HEK293 (cell line): ENCODE measurements at regions not wholly inside any gene's neighbourhood (a gene's known extent, or its start where the extent isn't known, plus 50 kb on each side); places are given as distances from the start of the nearest gene placed in this dataset.

Experiments used
- CTCF ChIA-PET: fragments of 350-600 bp; formaldehyde crosslinking; extraction: SDS; loops from one replicate; lab custom pipeline; 2021; ENCODE audit warnings: antibody characterized with exemption; lab: Yijun Ruan, JAX
- POLR2A ChIA-PET: fragments of 300-600 bp; formaldehyde crosslinking; extraction: SDS; loops from one replicate; lab custom pipeline; 2020; ENCODE audit warnings: antibody characterized with exemption, inconsistent platforms; lab: Yijun Ruan, JAX
- H3K27ac ChIP-seq: fragments of 200-500 bp; sonication (Bioruptor generic); 2 replicates; pipeline ENCODE4 v1.5.1; 2014; ENCODE audit warnings: low read depth, low read length, control low read depth, inconsistent platforms; ENCODE audit errors: extremely low read depth
- H3K36me3 ChIP-seq, 2 experiments: fragments of 200-500 bp in 1 of 2; sonication (Bioruptor generic) in 1 of 2; 1 replicate in 1 of 2; 2 replicates in 1 of 2; pipeline ENCODE4 v1.5.1; 2014 to 2017; ENCODE audit warnings: inconsistent platforms in 2 of 2, low read length in 2 of 2; ENCODE audit not compliant: control insufficient read depth in 2 of 2, insufficient read depth in 1 of 2
- H3K4me1 ChIP-seq: fragments of 200-500 bp; sonication (Bioruptor generic); 2 replicates; pipeline ENCODE4 v1.5.1; 2014; ENCODE audit warnings: mild to moderate bottlenecking, low read length, inconsistent platforms; ENCODE audit not compliant: control insufficient read depth, insufficient read depth
- H3K4me3 ChIP-seq: 2 replicates; pipeline ENCODE4 v1.5.1; 2011; ENCODE audit warnings: low read depth, mild to moderate bottlenecking, control low read depth, low read length, moderate library complexity
- H3K9me3 ChIP-seq: fragments of 200-500 bp; sonication (Bioruptor generic); 2 replicates; pipeline ENCODE4 v1.5.1; 2014; ENCODE audit warnings: low read depth, low read length, inconsistent platforms; ENCODE audit not compliant: control insufficient read depth, insufficient read depth
- KLF10 ChIP-seq: fragments of 450-650 bp; IDR thresholded peaks from 2 replicates; pipeline ENCODE4 v1.5.1; 2018; ENCODE audit warnings: missing biosample characterization, mild to moderate bottlenecking, missing genetic modification characterization
- KLF16 ChIP-seq: fragments of 450-650 bp; formaldehyde crosslinking; IDR thresholded peaks from 2 replicates; pipeline ENCODE4 v1.5.1; 2017; ENCODE audit warnings: missing biosample characterization, missing genetic modification characterization
- KLF17 ChIP-seq: fragments of 450-650 bp; formaldehyde crosslinking; IDR thresholded peaks from 2 replicates; pipeline ENCODE4 v1.5.1; 2016; ENCODE audit warnings: missing biosample characterization, missing genetic modification characterization
- KLF8 ChIP-seq: fragments of 450-650 bp; formaldehyde crosslinking; IDR thresholded peaks from 2 replicates; pipeline ENCODE4 v1.5.1; 2016; ENCODE audit warnings: missing biosample characterization, missing genetic modification characterization
- PRDM2 ChIP-seq: fragments of 450-650 bp; formaldehyde crosslinking; IDR thresholded peaks from 2 replicates; pipeline ENCODE4 v1.5.1; 2016; ENCODE audit warnings: missing biosample characterization, missing genetic modification characterization, borderline replicate concordance
- RBAK ChIP-seq: fragments of 450-650 bp; formaldehyde crosslinking; IDR thresholded peaks from 2 replicates; pipeline ENCODE4 v1.5.1; 2016; ENCODE audit warnings: missing biosample characterization, missing genetic modification characterization
- SP2 ChIP-seq: fragments of 450-650 bp; formaldehyde crosslinking; IDR thresholded peaks from 2 replicates; pipeline ENCODE4 v1.5.1; 2016; ENCODE audit warnings: missing biosample characterization, missing genetic modification characterization
- ZNF138 ChIP-seq: fragments of 450-650 bp; formaldehyde crosslinking; IDR thresholded peaks from 2 replicates; pipeline ENCODE4 v1.5.1; 2016; ENCODE audit warnings: missing biosample characterization, missing genetic modification characterization, borderline replicate concordance
- ZNF155 ChIP-seq: fragments of 450-650 bp; formaldehyde crosslinking; IDR thresholded peaks from 2 replicates; pipeline ENCODE4 v1.5.1; 2016; ENCODE audit warnings: missing biosample characterization, missing genetic modification characterization
- ZNF169 ChIP-seq: fragments of 450-650 bp; formaldehyde crosslinking; IDR thresholded peaks from 2 replicates; pipeline ENCODE4 v1.5.1; 2016; ENCODE audit warnings: missing biosample characterization, missing genetic modification characterization
- ZNF18 ChIP-seq: fragments of 450-650 bp; formaldehyde crosslinking; IDR thresholded peaks from 2 replicates; pipeline ENCODE4 v1.5.1; 2016; ENCODE audit warnings: missing biosample characterization, missing genetic modification characterization
- ZNF19 ChIP-seq: fragments of 450-650 bp; formaldehyde crosslinking; IDR thresholded peaks from 2 replicates; pipeline ENCODE4; 2016; ENCODE audit warnings: missing biosample characterization, missing genetic modification characterization, low read depth
- ZNF23 ChIP-seq: fragments of 450-650 bp; formaldehyde crosslinking; IDR thresholded peaks from 2 replicates; pipeline ENCODE4 v1.5.1; 2016; ENCODE audit warnings: missing biosample characterization, missing genetic modification characterization, borderline replicate concordance
- ZNF248 ChIP-seq: fragments of 450-650 bp; formaldehyde crosslinking; IDR thresholded peaks from 2 replicates; pipeline ENCODE4 v1.5.1; 2017; ENCODE audit warnings: missing biosample characterization, missing genetic modification characterization
- ZNF311 ChIP-seq: fragments of 450-650 bp; formaldehyde crosslinking; IDR thresholded peaks from 2 replicates; pipeline ENCODE4 v1.5.1; 2017; ENCODE audit warnings: missing biosample characterization, missing genetic modification characterization, borderline replicate concordance
- ZNF354C ChIP-seq: fragments of 450-650 bp; formaldehyde crosslinking; IDR thresholded peaks from 2 replicates; pipeline ENCODE4 v1.5.1; 2016; ENCODE audit warnings: missing biosample characterization, missing genetic modification characterization, low read depth, borderline replicate concordance
- ZNF394 ChIP-seq: fragments of 450-650 bp; formaldehyde crosslinking; IDR thresholded peaks from 2 replicates; pipeline ENCODE4 v1.5.1; 2016; ENCODE audit warnings: missing biosample characterization, missing genetic modification characterization, mild to moderate bottlenecking, moderate library complexity, borderline replicate concordance
- ZNF596 ChIP-seq: fragments of 450-650 bp; IDR thresholded peaks from 2 replicates; pipeline ENCODE4 v1.5.0; 2018; ENCODE audit warnings: missing biosample characterization, mild to moderate bottlenecking, missing genetic modification characterization, moderate library complexity
- TF ChIP-seq, protein P1 (sequence below): fragments of 450-650 bp; formaldehyde crosslinking; IDR thresholded peaks from 2 replicates; pipeline ENCODE4 v1.5.1; 2016; ENCODE audit warnings: missing biosample characterization, missing genetic modification characterization
- TF ChIP-seq, protein P2 (sequence below): fragments of 450-650 bp; formaldehyde crosslinking; IDR thresholded peaks from 2 replicates; pipeline ENCODE4 v1.5.1; 2016; ENCODE audit warnings: missing biosample characterization, missing genetic modification characterization

- CTCF ChIA-PET, result interaction anchor here (0.6 to 0.9 kb wide), 2 partner anchors 12 to 90 kb away, joined by 3 to 4 read pairs; no protein-coding TSS in a partner anchor
- POLR2A ChIA-PET, result no interaction called here
Observed at GRCh38 chr5:88116396-88116795, 152.2 kb downstream of the TMEM161B start.

More at GRCh38 chr5:88116396-88116795, 152.2 kb downstream of the TMEM161B start:
- no peak overlapping the region for H3K27ac ChIP-seq
- no peaks in the 10 kb centered on the region for H3K36me3 ChIP-seq
- TF ChIP-seq KLF10 (no peak), ZNF23 (tag by site-specific recombination) (no peak), ZNF394 (no peak), KLF8 (tag by site-specific recombination) (no peak), ZNF19 (no peak), PRDM2 (tag by site-specific recombination) (no peak), RBAK (no peak), ZNF18 (no peak), SP2 (no peak), ZNF155 (tag by site-specific recombination) (no peak), KLF17 (no peak), ZNF248 (tag by site-specific recombination) (no peak), ZNF596 (no peak), ZNF169 (tag by site-specific recombination) (no peak), KLF16 (tag by site-specific recombination) (no peak), ZNF311 (tag by site-specific recombination) (no peak), ZNF138 (tag by site-specific recombination) (no peak), ZNF354C (tag by site-specific recombination) (no peak)
- TF ChIP-seq, protein P1, sequence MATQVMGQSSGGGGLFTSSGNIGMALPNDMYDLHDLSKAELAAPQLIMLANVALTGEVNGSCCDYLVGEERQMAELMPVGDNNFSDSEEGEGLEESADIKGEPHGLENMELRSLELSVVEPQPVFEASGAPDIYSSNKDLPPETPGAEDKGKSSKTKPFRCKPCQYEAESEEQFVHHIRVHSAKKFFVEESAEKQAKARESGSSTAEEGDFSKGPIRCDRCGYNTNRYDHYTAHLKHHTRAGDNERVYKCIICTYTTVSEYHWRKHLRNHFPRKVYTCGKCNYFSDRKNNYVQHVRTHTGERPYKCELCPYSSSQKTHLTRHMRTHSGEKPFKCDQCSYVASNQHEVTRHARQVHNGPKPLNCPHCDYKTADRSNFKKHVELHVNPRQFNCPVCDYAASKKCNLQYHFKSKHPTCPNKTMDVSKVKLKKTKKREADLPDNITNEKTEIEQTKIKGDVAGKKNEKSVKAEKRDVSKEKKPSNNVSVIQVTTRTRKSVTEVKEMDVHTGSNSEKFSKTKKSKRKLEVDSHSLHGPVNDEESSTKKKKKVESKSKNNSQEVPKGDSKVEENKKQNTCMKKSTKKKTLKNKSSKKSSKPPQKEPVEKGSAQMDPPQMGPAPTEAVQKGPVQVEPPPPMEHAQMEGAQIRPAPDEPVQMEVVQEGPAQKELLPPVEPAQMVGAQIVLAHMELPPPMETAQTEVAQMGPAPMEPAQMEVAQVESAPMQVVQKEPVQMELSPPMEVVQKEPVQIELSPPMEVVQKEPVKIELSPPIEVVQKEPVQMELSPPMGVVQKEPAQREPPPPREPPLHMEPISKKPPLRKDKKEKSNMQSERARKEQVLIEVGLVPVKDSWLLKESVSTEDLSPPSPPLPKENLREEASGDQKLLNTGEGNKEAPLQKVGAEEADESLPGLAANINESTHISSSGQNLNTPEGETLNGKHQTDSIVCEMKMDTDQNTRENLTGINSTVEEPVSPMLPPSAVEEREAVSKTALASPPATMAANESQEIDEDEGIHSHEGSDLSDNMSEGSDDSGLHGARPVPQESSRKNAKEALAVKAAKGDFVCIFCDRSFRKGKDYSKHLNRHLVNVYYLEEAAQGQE (tag by site-specific recombination), result no peak
- TF ChIP-seq, protein P2, sequence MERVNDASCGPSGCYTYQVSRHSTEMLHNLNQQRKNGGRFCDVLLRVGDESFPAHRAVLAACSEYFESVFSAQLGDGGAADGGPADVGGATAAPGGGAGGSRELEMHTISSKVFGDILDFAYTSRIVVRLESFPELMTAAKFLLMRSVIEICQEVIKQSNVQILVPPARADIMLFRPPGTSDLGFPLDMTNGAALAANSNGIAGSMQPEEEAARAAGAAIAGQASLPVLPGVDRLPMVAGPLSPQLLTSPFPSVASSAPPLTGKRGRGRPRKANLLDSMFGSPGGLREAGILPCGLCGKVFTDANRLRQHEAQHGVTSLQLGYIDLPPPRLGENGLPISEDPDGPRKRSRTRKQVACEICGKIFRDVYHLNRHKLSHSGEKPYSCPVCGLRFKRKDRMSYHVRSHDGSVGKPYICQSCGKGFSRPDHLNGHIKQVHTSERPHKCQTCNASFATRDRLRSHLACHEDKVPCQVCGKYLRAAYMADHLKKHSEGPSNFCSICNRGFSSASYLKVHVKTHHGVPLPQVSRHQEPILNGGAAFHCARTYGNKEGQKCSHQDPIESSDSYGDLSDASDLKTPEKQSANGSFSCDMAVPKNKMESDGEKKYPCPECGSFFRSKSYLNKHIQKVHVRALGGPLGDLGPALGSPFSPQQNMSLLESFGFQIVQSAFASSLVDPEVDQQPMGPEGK (tag by site-specific recombination), result no peak
- no peak overlapping the region for H3K4me3 ChIP-seq
- H3K4me1 ChIP-seq, result no peaks in the 10 kb centered on the region
- H3K9me3 ChIP-seq, result no peaks in the 10 kb centered on the region
